A172 (cell line): ENCODE measurements at regions not wholly inside any gene's neighbourhood (a gene's known extent, or its start where the extent isn't known, plus 50 kb on each side); places are given as distances from the start of the nearest gene placed in this dataset.
"Not testable (repeated sequence)": the region's sequence is repeated elsewhere in the genome, so short reads cannot be mapped to it uniquely, and the experiment has no call there.

ENCODE experiments used
- DNase-seq: peaks from one replicate; pipeline ENCODE4 v3.0.0-alpha.2; 2015; ENCODE audit warnings: low spot score

DNA sequence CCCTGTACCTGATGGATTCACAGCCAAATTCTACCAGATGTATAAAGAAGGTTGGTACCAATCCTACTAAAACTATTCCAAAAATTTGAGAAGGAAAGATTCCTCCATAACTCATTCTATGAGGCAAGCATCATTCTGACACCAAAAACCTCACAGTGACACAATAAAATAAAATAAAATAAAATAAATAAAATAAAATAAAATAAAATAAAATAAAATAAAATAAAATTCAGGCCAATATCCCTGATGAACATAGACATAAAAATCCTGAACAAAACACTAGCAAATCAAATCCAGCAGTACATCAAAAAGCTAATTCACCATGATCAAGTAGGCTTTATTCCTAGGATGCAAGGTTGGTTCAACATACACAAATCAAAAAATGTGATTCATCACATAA is 108.1 kb downstream of the PROX1 start:
- not testable (repeated sequence) for DNase-seq

GRCh38 chr1:214101246-214101645 is 113.5 kb downstream of the PROX1 start:
- DNase-seq: no peak

DNA sequence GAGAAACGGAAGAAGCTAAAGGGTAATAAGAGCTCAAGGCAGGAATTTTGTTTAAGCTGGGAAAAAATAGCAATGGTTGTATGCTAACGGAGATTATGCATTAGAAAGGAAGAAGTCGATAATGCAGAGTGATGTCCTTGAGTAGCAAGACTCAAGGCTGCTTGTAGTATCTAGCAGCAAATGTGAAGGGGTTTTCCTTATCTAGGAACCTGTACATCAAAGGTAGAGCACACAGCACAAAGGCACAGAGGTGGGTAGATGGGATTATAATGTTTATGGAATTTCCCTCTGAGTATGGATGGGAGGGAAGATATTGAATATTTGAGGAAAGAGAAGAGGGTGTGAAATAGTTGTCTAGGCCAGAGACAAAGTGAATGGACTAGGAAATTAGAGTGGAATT is 114.1 kb downstream of the PROX1 start:
- no peak for DNase-seq

- DNase-seq: peak; percentile 98
Observed at GRCh38 chr1:214102907-214103306, 115.1 kb downstream of the PROX1 start.

DNA sequence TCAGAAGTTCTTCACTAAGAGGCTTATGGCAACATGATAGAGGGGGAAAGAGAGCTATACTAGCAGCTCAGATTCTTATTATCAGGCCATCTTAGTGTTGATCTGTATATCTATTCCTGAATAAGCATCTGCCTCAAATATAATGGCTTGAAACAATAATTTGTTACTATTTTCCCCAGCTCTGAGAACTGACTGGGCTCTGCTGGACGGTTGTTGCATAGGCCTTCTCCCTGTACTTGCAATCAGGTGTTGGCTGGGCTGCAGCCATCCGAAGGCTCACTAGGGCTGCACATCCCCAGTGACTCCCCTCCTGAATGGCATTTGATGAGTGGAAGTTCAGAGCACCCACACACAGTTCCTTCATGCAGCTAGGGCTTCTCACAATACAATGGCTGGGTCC is 116.0 kb downstream of the PROX1 start:
- no peak for DNase-seq

DNA sequence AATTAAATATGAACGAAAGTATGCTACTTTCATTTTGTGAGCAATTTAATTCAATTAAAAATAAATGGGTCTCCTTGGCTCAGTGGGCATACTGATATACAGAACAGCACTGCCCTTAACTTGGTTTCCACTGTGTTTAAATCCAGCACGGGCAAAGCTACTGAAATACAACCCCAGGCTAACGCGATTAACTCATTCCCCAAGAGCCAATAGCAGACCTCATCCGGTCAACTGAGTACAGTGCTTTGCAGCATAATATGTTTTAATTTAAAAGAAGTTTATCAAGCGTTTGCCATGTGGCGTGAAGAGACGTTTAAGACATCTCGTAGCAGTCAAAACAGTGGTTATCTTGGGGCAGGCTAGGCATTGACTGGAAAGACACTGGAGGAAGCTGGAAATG is 118.6 kb downstream of the PROX1 start:
- no peak for DNase-seq

- no peak for DNase-seq
Observed at GRCh38 chr1:214107322-214108096, 119.7 kb downstream of the PROX1 start.

GRCh38 chr1:214108097-214108446 is 120.3 kb downstream of the PROX1 start:
- DNase-seq: no peak

GRCh38 chr1:214111796-214112195 is 124.0 kb downstream of the PROX1 start:
- no peak for DNase-seq

DNA sequence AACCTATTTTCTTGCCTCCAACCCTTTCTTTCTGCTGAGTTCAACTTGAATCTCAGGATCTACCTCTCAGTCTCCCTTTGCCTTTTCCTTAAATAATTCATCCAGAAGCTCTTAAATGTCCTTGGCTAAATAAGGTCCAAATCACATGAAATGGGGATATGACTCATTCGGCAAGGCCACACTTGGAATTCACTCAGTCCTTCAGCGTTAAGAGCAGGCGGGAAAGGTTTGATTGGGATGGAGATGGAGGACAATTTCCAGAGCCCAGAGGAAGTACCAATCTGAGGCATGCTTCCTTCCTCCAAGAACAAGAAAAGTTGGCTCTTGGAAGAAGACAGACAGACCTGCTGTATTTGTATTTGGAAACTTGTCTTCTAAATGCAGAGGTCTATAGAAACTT is 128.5 kb downstream of the PROX1 start:
- DNase-seq: peak; percentile 52

- no peak for DNase-seq
Observed at GRCh38 chr1:214117780-214118179, 130.0 kb downstream of the PROX1 start.

DNA sequence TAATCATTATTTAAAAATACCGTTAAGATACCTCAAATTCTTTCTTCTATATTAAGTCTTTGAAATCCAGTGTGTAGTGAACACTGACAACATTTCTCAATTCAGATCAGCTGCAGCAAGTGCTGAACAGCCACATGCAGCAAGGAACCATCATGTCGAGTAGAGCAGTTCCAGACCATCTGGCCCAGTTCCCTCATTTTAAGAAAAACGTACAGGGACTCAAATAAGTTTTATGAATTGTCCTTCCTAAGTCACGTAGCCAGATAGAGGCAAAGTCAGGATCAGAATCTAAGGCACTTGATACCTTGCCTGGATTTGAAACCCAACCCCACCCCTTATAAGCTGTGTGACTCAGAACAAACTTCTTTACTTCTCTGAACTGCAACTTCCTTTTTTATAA is 132.4 kb downstream of the PROX1 start:
- DNase-seq: no peak

GRCh38 chr1:214120951-214121350 is 133.2 kb downstream of the PROX1 start:
- DNase-seq: no peak

DNA sequence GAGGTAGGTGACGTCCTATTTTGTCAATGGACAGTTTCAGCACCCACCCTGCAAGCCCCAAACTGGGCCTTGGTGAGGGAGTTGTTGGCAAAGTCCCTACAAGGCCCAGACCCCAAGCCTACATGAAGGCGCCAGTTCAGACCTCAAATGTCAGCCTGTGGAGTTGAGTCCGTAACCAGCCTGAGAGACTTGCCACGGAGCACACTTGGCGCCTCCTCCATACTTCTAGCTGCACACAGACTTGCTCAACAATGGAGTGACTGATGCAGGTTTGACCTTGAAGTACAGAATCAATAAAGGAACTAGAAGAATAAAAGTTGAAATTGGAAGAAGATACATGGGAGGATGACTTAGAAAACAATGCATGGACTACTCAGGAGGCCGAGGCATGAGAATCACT is 134.3 kb downstream of the PROX1 start:
- no peak for DNase-seq

GRCh38 chr1:214123061-214123784 is 135.4 kb downstream of the PROX1 start:
- DNase-seq: peak; percentile 80

DNA sequence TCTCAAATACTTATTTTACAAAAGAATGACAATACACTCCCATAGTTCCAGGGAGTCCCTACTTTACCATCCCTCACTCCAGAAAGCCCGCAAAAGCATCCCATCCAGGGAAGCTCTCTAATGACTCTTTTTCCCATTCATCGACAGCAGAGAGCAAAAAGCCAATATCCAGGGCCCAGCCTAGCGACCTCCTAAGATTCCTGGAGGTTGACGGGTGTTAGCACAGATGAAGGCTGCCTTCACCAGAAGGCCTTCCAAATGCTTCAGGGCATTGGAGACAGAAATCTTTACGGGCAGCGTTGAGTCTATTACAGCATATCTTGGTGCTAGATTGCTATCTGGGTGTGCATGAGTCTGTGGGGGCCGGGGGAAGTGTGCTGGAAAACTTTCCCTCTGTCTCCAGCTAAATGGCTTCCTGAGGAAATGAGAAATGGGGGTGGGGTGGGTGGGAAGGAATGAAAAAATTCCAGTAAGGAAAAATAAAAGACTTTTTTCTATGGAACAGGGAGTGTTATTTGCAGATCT is 136.6 kb downstream of the PROX1 start:
- no peak for DNase-seq

GRCh38 chr1:214124915-214125314 is 137.1 kb downstream of the PROX1 start:
- DNase-seq: no peak

DNA sequence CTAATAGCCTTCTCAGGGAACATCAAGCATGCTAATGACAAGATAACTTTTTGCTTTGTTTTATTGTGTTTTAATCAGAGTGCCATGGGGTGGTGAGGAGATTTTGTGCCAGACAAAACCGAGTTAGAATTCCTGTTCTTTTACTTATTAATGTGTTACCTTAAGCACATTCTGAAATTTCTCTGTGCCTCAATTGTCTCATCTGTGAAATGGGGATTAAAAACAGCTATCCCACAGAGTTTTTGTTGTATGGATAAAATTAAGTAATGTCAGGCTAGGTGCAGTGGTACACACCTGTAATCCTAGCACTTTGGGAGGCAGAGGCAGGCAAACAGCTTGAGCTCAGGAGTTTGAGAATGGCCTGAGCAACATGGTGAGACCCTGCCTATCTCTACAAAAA is 138.0 kb downstream of the PROX1 start:
- DNase-seq: no peak

DNA sequence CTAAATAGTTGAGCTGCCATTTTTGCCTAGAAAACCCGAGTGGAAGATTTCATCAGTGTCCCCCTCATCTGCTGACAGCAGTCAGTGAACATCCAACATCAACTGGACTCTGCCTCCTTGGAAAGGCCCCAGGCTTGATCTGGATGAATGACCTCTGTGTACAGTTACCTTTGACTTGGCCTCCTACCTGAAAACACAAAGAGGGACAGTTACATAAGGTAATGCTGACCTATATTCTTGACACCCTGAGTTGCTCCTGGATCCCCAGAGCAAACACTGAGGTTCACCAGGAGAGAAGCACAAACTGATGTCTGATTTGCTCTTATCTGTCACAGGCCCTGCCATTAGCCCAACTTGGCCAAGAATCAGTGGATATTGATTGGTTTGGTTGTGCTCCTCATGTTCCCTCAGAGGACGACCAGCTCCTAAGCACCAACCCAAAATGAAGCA is 138.9 kb downstream of the PROX1 start:
- no peak for DNase-seq

- DNase-seq: no peak
Observed at GRCh38 chr1:214127705-214128104, 139.9 kb downstream of the PROX1 start.

DNA sequence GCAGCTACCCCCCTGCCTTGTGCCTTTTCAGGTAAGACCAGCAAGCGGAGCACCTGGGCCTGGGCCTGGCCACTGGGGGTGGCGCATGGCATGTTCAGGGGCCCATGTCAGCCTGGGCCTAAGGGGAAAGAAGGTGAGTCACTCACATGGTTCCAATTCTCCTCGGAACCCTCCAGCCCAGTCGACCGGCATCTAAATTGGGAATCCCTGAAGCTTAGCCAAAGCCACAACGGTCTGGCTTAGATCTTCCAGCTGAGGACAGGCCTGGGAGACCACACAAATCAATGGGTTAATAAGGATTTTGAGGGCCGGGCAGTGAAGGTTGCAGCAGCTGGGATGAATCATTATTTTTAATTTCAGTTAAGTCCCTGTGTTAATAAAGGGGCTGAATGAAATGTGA is 145.1 kb upstream of the SMYD2 start:
- DNase-seq: peak; percentile 27

- DNase-seq: peak; percentile 59
Observed at GRCh38 chr1:214136324-214136919, 144.5 kb upstream of the SMYD2 start.

GRCh38 chr1:214141486-214141885 is 139.5 kb upstream of the SMYD2 start:
- DNase-seq: no peak
